ENCODE measurements at regions not wholly inside any gene's neighbourhood (a gene's known extent, or its start where the extent isn't known, plus 50 kb on each side); places are given as distances from the start of the nearest gene placed in this dataset.

DNA sequence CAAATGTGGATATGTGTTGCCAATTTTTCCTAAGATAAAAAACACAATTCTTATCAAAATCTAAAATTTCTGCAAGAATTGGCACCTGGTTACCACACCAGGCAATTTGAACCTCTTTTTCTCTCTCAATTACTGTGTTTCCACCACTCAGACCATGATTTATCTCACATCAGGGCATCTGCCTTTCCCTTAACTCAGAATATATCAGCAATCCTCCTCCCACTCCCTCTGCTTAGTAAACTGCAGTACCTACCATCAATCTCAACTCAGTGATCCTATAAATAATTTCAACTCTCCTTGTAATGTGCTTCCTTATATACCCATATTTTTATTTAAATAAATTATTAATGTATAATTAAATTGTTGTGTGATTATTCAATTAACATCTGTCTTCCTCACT, 212.3 kb upstream of the PCDH15 start:
- no peaks in the 10 kb centered on the region for H3K4me1 ChIP-seq (replicated peaks)
- no peaks in the 10 kb centered on the region for H3K9me3 ChIP-seq
- intact Hi-C loops (cut with DNase I) = no loop called here
- no peaks in the 10 kb centered on the region for H3K27me3 ChIP-seq (replicated peaks; ENCODE audit: insufficient read depth)
- no peaks in the 10 kb centered on the region for H3K36me3 ChIP-seq
- no peak overlapping the region for H3K27ac ChIP-seq
- TF ChIP-seq POLR2A (IDR thresholded peaks at IDR 0.05) (no peak), POLR2AphosphoS5 (IDR thresholded peaks at IDR 0.05) (no peak)
- no peak for DNase-seq (ENCODE audit: low spot score)
- no peak overlapping the region for H3K4me3 ChIP-seq

DNA sequence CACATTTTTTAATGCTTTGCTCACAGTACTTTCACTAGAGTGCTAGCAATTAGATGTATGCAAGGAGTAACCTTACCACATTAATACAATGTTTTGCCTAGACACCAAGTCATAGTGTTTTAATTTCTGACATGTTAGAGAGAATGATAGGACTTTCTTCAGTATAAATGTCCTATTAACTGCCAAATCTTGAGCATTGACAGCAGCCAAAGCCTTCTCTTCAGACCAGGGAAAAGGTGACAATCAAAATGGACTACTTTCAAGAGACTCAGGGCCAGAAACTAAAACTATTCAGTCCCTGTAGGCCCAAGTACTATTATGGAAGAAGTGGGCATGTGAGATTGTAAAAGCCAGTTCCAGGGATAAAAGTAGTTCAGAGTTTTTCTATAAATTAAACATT, 201.4 kb upstream of the PCDH15 start:
- Histone ChIP-seq H3K27ac (no peak overlapping the region), H3K36me3 (no peaks in the 10 kb centered on the region), H3K4me3 (no peak overlapping the region), H3K4me1 (replicated peaks) (no peaks in the 10 kb centered on the region), H3K27me3 (replicated peaks; ENCODE audit: insufficient read depth) (no peaks in the 10 kb centered on the region), H3K9me3 (no peaks in the 10 kb centered on the region)
- TF ChIP-seq POLR2A (IDR thresholded peaks at IDR 0.05) (no peak), CTCF (IDR thresholded peaks at IDR 0.05) (no peak), POLR2AphosphoS5 (IDR thresholded peaks at IDR 0.05) (no peak)
- intact Hi-C loops (cut with DNase I) = no loop called here
- DNase-seq (ENCODE audit: low spot score) = no peak

DNA sequence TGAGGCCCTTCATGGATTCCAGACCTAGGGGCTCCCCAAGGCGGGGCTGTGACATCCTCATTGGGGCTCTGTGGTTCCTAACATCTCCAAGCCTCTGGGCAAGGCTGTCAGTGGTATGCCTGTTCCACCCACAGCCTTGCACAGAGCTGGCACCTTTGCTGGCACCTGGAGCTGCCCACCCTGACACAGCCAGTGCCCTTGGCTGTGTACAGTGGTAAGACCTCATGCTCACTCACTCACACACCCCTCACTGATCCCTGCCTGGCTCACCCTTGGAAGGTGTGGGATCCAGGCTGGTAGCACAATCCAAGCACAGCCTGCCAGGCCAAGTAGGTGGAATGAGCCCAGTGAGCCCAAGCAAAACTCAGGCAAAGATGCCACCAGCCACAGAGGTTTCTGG, 200.4 kb upstream of the PCDH15 start:
- WGBS = 75% methylated on average over 1 of the region's 1 CpG
- H3K36me3 ChIP-seq = no peaks in the 10 kb centered on the region
- no peak overlapping the region for H3K4me3 ChIP-seq
- DNase-seq (ENCODE audit: low spot score) = no peak
- intact Hi-C loops (cut with DNase I) = no loop called here
- no peak overlapping the region for H3K27ac ChIP-seq
- H3K27me3 ChIP-seq (replicated peaks; ENCODE audit: insufficient read depth) = no peaks in the 10 kb centered on the region
- H3K4me1 ChIP-seq (replicated peaks) = no peaks in the 10 kb centered on the region
- H3K9me3 ChIP-seq = no peaks in the 10 kb centered on the region
- TF ChIP-seq POLR2AphosphoS5 (IDR thresholded peaks at IDR 0.05) (no peak), CTCF (IDR thresholded peaks at IDR 0.05) (no peak), POLR2A (IDR thresholded peaks at IDR 0.05) (no peak)

DNA sequence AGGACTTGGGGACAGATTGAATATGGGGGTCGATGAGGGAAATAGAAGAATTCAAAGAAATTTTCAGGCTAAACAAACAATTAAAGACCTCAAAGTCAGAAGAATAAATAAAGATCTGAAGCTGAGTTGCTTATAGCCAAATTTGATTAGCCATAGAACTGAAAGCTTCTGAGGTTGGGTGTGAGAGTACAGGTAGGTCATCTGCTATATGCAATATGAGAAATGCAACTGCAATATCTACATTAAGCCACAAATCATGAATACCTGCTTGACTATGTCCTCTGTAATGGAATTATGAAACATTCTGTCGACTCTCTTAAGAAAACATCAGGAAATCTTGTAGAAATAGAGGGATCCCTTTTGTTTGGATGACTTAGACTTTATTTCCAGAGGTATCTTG, 192.1 kb upstream of the PCDH15 start:
- no peak for DNase-seq (ENCODE audit: low spot score)
- intact Hi-C loops (cut with DNase I) = no loop called here
- Histone ChIP-seq H3K9me3 (no peaks in the 10 kb centered on the region), H3K36me3 (no peaks in the 10 kb centered on the region), H3K4me1 (replicated peaks) (no peaks in the 10 kb centered on the region), H3K27me3 (replicated peaks; ENCODE audit: insufficient read depth) (no peaks in the 10 kb centered on the region), H3K27ac (no peak overlapping the region), H3K4me3 (no peak overlapping the region)
- WGBS = 76% methylated on average over 2 of the region's 2 CpGs
- no peak for TF ChIP-seq POLR2AphosphoS5 (IDR thresholded peaks at IDR 0.05)
- no peak for TF ChIP-seq POLR2A (IDR thresholded peaks at IDR 0.05)
- TF ChIP-seq CTCF (IDR thresholded peaks at IDR 0.05) = no peak

DNA sequence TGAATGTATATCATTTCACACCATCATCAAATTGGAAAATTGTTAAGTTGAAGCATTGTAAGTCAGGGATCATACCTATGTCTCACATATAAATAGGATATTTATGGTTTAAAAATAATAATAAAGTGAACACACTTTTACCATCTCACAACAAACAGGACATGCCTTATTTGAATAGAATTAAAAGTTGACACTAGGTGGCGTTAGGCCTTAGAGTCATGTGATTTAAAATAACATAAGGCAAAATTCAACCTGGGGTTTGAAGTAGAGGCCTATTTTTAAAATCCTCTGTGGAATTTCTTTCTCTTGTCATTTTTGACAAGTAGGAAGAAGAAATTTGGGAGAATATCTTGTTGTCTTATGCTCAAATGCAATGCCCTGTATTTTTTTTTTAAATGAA, 184.7 kb upstream of the PCDH15 start:
- TF ChIP-seq CTCF (IDR thresholded peaks at IDR 0.05) = peak in 2 of 4 experiments; percentile 18 to 25
- TF ChIP-seq POLR2AphosphoS5 (IDR thresholded peaks at IDR 0.05) = no peak
- intact Hi-C loops (cut with DNase I) = no loop called here
- 29% methylated on average over 1 of the region's 1 CpG for WGBS
- H3K4me3 ChIP-seq = no peak overlapping the region
- H3K9me3 ChIP-seq = no peaks in the 10 kb centered on the region
- H3K27me3 ChIP-seq (replicated peaks; ENCODE audit: insufficient read depth) = no peaks in the 10 kb centered on the region
- no peaks in the 10 kb centered on the region for H3K36me3 ChIP-seq
- H3K27ac ChIP-seq = no peak overlapping the region
- no peak for DNase-seq (ENCODE audit: low spot score)
- H3K4me1 ChIP-seq (replicated peaks) = no peaks in the 10 kb centered on the region

DNA sequence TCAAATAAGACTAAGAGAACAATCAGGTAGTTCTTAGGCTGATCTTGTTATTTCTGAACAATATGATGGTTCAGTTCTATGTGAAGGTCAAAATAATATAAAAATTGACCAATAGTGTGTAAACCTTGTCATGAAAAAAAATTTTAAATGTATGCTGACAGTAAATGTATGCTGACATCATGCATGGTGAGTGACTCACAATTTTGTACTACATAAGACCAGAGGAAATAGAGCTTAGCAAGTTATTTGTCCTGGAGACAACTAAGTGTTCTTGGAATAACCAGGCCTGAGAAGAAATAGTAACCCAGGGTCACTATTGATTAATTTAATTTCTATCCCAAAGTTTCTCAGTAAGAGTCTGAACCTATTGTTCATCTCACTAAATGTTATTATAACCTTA, 182.2 kb upstream of the PCDH15 start:
- Histone ChIP-seq H3K27ac (no peak overlapping the region), H3K9me3 (no peaks in the 10 kb centered on the region), H3K4me3 (no peak overlapping the region), H3K4me1 (replicated peaks) (no peaks in the 10 kb centered on the region), H3K27me3 (replicated peaks; ENCODE audit: insufficient read depth) (no peaks in the 10 kb centered on the region), H3K36me3 (no peaks in the 10 kb centered on the region)
- no peak for DNase-seq (ENCODE audit: low spot score)
- intact Hi-C loops (cut with DNase I) = no loop called here
- no peak for TF ChIP-seq CTCF (IDR thresholded peaks at IDR 0.05)
- no peak for TF ChIP-seq POLR2A (IDR thresholded peaks at IDR 0.05)
- TF ChIP-seq POLR2AphosphoS5 (IDR thresholded peaks at IDR 0.05) = no peak

All from prostate gland (tissue), 2 donors.